ENCODE measurements at regions not wholly inside any gene's neighbourhood (a gene's known extent, or its start where the extent isn't known, plus 50 kb on each side); places are given as distances from the start of the nearest gene placed in this dataset.
"Not testable (repeated sequence)": the region's sequence is repeated elsewhere in the genome, so short reads cannot be mapped to it uniquely, and the experiment has no call there.

DNA sequence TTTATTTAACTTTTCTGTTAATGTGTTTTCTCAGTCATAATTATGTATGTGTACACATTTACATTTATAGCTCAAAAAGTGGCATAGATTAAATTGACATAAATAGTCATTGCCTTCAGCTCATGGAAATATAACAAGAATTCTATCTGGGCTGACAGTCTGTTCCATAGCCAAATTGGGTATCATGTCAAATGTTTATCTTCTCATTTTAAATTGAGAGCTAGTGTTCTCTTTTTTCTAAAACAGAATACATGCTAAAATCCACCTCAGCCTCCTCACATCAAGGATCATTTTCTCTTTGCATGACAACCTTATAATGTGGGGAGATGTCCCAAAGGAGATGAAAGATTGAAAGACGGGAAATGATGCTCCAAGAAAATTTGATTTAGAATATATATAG is 144.1 kb upstream of the BCHE start:
- Histone ChIP-seq H3K9me3 (ENCODE audit: low read depth, low read length, poor library complexity, severe bottlenecking) (no peaks in the 10 kb centered on the region), H3K36me3 (ENCODE audit: insufficient read depth, low read length, poor library complexity, severe bottlenecking) (no peaks in the 10 kb centered on the region), H3K27ac (ENCODE audit: low read depth, low read length, poor library complexity, severe bottlenecking) (no peak overlapping the region), H3K27me3 (replicated peaks; ENCODE audit: insufficient read depth, low read depth, low read length, poor library complexity) (no peaks in the 10 kb centered on the region), H3K4me3 (ENCODE audit: low read depth, low read length, poor library complexity, severe bottlenecking) (no peak overlapping the region), H3K4me1 (ENCODE audit: insufficient read depth, low read length, poor library complexity, severe bottlenecking) (no peaks in the 10 kb centered on the region)
- BruUV-seq (replicated peaks) = no TSS peak
- intact Hi-C loops (cut with micrococcal nuclease; ENCODE audit: unreplicated experiment) = no loop called here
- no peak for TF ChIP-seq EZH2 (IDR thresholded peaks at IDR 0.05; ENCODE audit: borderline replicate concordance, low read depth, low read length, poor library complexity, severe bottlenecking)
- TF ChIP-seq, protein P1, sequence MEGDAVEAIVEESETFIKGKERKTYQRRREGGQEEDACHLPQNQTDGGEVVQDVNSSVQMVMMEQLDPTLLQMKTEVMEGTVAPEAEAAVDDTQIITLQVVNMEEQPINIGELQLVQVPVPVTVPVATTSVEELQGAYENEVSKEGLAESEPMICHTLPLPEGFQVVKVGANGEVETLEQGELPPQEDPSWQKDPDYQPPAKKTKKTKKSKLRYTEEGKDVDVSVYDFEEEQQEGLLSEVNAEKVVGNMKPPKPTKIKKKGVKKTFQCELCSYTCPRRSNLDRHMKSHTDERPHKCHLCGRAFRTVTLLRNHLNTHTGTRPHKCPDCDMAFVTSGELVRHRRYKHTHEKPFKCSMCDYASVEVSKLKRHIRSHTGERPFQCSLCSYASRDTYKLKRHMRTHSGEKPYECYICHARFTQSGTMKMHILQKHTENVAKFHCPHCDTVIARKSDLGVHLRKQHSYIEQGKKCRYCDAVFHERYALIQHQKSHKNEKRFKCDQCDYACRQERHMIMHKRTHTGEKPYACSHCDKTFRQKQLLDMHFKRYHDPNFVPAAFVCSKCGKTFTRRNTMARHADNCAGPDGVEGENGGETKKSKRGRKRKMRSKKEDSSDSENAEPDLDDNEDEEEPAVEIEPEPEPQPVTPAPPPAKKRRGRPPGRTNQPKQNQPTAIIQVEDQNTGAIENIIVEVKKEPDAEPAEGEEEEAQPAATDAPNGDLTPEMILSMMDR (conservative IDR thresholded peaks at IDR 0.05; ENCODE audit: low read depth, low read length) = no peak
- no peak for DNase-seq (ENCODE audit: low spot score)
- ChIA-PET CTCF (no interaction called here), POLR2A (ENCODE audit: low non-redundant PET) (no interaction called here)

- H3K9me3 ChIP-seq (ENCODE audit: low read depth, low read length, poor library complexity, severe bottlenecking); H3K27me3 ChIP-seq (replicated peaks; ENCODE audit: insufficient read depth, low read depth, low read length, poor library complexity); H3K36me3 ChIP-seq (ENCODE audit: insufficient read depth, low read length, poor library complexity, severe bottlenecking); H3K27ac ChIP-seq (ENCODE audit: low read depth, low read length, poor library complexity, severe bottlenecking); H3K4me1 ChIP-seq (ENCODE audit: insufficient read depth, low read length, poor library complexity, severe bottlenecking); BruUV-seq (replicated peaks); intact Hi-C loops (cut with micrococcal nuclease; ENCODE audit: unreplicated experiment); POLR2A ChIA-PET (ENCODE audit: low non-redundant PET); CTCF ChIA-PET; DNase-seq (ENCODE audit: low spot score); H3K4me3 ChIP-seq (ENCODE audit: low read depth, low read length, poor library complexity, severe bottlenecking): not testable (repeated sequence)
Observed at GRCh38 chr3:165960825-165961224, 123.6 kb upstream of the BCHE start.

- no peaks in the 10 kb centered on the region for H3K4me1 ChIP-seq (ENCODE audit: insufficient read depth, low read length, poor library complexity, severe bottlenecking)
- TF ChIP-seq, protein P1 (conservative IDR thresholded peaks at IDR 0.05; ENCODE audit: low read depth, low read length) = no peak
- no peak for TF ChIP-seq EZH2 (IDR thresholded peaks at IDR 0.05; ENCODE audit: borderline replicate concordance, low read depth, low read length, poor library complexity, severe bottlenecking)
- H3K27ac ChIP-seq (ENCODE audit: low read depth, low read length, poor library complexity, severe bottlenecking) = no peak overlapping the region
- POLR2A ChIA-PET (ENCODE audit: low non-redundant PET) = no interaction called here
- DNase-seq (ENCODE audit: low spot score) = no peak
- no peak overlapping the region for H3K4me3 ChIP-seq (ENCODE audit: low read depth, low read length, poor library complexity, severe bottlenecking)
- intact Hi-C loops (cut with micrococcal nuclease; ENCODE audit: unreplicated experiment) = no loop called here
- H3K36me3 ChIP-seq (ENCODE audit: insufficient read depth, low read length, poor library complexity, severe bottlenecking) = no peaks in the 10 kb centered on the region
- H3K9me3 ChIP-seq (ENCODE audit: low read depth, low read length, poor library complexity, severe bottlenecking) = no peaks in the 10 kb centered on the region
- CTCF ChIA-PET = no interaction called here
- no peaks in the 10 kb centered on the region for H3K27me3 ChIP-seq (replicated peaks; ENCODE audit: insufficient read depth, low read depth, low read length, poor library complexity)
- BruUV-seq (replicated peaks) = no TSS peak
Observed at GRCh38 chr3:165954171-165954570, 116.9 kb upstream of the BCHE start.

DNA sequence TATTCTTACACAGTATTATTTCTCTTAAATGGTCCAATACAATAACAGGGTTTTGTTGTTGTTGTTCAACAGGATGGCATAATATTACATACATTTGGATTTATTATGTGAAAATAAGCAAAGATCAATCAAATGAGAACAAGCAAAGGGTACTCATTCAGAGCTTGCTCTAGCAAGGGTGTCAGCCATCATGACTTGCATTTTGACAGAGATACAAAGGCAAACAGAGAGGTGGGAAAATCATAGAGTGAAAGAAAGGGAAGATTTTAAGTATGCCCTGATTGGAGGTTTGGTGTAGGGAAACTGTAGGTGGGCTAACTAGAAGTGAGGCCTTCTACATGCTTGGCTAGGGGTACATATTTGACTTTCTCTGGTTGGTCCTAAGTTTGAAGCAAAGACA is 109.1 kb upstream of the BCHE start:
- H3K27me3 ChIP-seq (replicated peaks; ENCODE audit: insufficient read depth, low read depth, low read length, poor library complexity) = no peaks in the 10 kb centered on the region
- CTCF ChIA-PET = no interaction called here
- no peak for DNase-seq (ENCODE audit: low spot score)
- no peaks in the 10 kb centered on the region for H3K36me3 ChIP-seq (ENCODE audit: insufficient read depth, low read length, poor library complexity, severe bottlenecking)
- no peaks in the 10 kb centered on the region for H3K4me1 ChIP-seq (ENCODE audit: insufficient read depth, low read length, poor library complexity, severe bottlenecking)
- POLR2A ChIA-PET (ENCODE audit: low non-redundant PET) = no interaction called here
- TF ChIP-seq, protein P1 (conservative IDR thresholded peaks at IDR 0.05; ENCODE audit: low read depth, low read length) = no peak
- no peak for TF ChIP-seq EZH2 (IDR thresholded peaks at IDR 0.05; ENCODE audit: borderline replicate concordance, low read depth, low read length, poor library complexity, severe bottlenecking)
- H3K9me3 ChIP-seq (ENCODE audit: low read depth, low read length, poor library complexity, severe bottlenecking) = no peaks in the 10 kb centered on the region
- BruUV-seq (replicated peaks) = no TSS peak
- H3K27ac ChIP-seq (ENCODE audit: low read depth, low read length, poor library complexity, severe bottlenecking) = no peak overlapping the region
- no peak overlapping the region for H3K4me3 ChIP-seq (ENCODE audit: low read depth, low read length, poor library complexity, severe bottlenecking)
- intact Hi-C loops (cut with micrococcal nuclease; ENCODE audit: unreplicated experiment) = no loop called here

Data from A673 (cell line).